ENCODE measurements at regions not wholly inside any gene's neighbourhood (a gene's known extent, or its start where the extent isn't known, plus 50 kb on each side); places are given as distances from the start of the nearest gene placed in this dataset.
"Not testable (repeated sequence)": the region's sequence is repeated elsewhere in the genome, so short reads cannot be mapped to it uniquely, and the experiment has no call there.

DNA sequence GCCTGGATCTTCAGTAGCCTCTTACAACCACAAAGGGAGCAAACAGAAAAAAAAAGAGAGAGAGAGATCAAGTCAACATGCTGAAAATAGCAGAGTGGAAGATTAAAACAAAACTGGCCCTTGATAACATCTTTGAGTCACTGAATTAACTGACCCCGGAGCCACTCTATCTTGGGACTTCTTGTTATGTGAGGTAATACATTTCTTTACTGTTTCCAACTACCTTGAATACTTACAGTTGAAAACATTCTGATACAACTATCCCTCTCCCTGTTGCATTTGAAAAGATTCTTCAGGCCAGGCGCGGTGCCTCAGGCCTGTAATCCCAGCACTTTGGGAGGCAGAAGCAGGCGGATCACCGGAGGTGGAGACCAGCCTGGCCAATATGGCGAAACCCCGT, 208.1 kb downstream of the MEMO1 start:
- no peak for DNase-seq
- POLR2A ChIA-PET (ENCODE audit: unreplicated experiment), result no interaction called here
- no TSS peak for BruUV-seq (replicated peaks)

GRCh38 chr2:31799282-31799681, 211.5 kb downstream of the MEMO1 start:
- POLR2A ChIA-PET (ENCODE audit: unreplicated experiment); H2AFZ ChIP-seq (ENCODE audit: low read length); H3K9ac ChIP-seq (ENCODE audit: low read length); H3K9me3 ChIP-seq (ENCODE audit: low read length); DNase-seq; H3K27me3 ChIP-seq (ENCODE audit: low read length); H3F3A ChIP-seq (ENCODE audit: low read length, unreplicated experiment); intact Hi-C loops (cut with micrococcal nuclease); H3K4me1 ChIP-seq (ENCODE audit: insufficient read depth, low read length); BruUV-seq (replicated peaks); H3K4me3 ChIP-seq (ENCODE audit: low read length); CTCF ChIA-PET; H3K4me2 ChIP-seq (ENCODE audit: low read length); H3K9me2 ChIP-seq (replicated peaks; ENCODE audit: low read length); H3K79me2 ChIP-seq (ENCODE audit: low read length); H3K27ac ChIP-seq (ENCODE audit: low read length); H4K20me1 ChIP-seq (ENCODE audit: low read length); H3K36me3 ChIP-seq (ENCODE audit: low read depth, low read length); ATAC-seq: not testable (repeated sequence)

More for the DNA sequence above, 208.1 kb downstream of the MEMO1 start:
- Histone ChIP-seq H3K9me2 (replicated peaks; ENCODE audit: low read length) (no peaks in the 10 kb centered on the region), H3K9ac (ENCODE audit: low read length) (no peak overlapping the region), H2AFZ (ENCODE audit: low read length) (no peak overlapping the region), H3K36me3 (ENCODE audit: low read depth, low read length) (no peaks in the 10 kb centered on the region), H3K4me1 (ENCODE audit: insufficient read depth, low read length) (no peaks in the 10 kb centered on the region), H3K79me2 (ENCODE audit: low read length) (no peaks in the 10 kb centered on the region), H3K9me3 (ENCODE audit: low read length) (no peaks in the 10 kb centered on the region), H3K4me3 (ENCODE audit: low read length) (no peak overlapping the region), H4K20me1 (ENCODE audit: low read length) (no peaks in the 10 kb centered on the region), H3K4me2 (ENCODE audit: low read length) (no peak overlapping the region), H3K27me3 (ENCODE audit: low read length) (no peaks in the 10 kb centered on the region), H3F3A (ENCODE audit: low read length, unreplicated experiment) (no peaks in the 10 kb centered on the region), H3K27ac (ENCODE audit: low read length) (no peak overlapping the region)
- TF ChIP-seq EZH2phosphoT487 (IDR thresholded peaks at IDR 0.05; ENCODE audit: borderline replicate concordance, low read length), result no peak
- TF ChIP-seq EZH2 (IDR thresholded peaks at IDR 0.05; ENCODE audit: low read length, unreplicated experiment), result no peak
- TF ChIP-seq, protein P1, sequence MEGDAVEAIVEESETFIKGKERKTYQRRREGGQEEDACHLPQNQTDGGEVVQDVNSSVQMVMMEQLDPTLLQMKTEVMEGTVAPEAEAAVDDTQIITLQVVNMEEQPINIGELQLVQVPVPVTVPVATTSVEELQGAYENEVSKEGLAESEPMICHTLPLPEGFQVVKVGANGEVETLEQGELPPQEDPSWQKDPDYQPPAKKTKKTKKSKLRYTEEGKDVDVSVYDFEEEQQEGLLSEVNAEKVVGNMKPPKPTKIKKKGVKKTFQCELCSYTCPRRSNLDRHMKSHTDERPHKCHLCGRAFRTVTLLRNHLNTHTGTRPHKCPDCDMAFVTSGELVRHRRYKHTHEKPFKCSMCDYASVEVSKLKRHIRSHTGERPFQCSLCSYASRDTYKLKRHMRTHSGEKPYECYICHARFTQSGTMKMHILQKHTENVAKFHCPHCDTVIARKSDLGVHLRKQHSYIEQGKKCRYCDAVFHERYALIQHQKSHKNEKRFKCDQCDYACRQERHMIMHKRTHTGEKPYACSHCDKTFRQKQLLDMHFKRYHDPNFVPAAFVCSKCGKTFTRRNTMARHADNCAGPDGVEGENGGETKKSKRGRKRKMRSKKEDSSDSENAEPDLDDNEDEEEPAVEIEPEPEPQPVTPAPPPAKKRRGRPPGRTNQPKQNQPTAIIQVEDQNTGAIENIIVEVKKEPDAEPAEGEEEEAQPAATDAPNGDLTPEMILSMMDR (conservative IDR thresholded peaks at IDR 0.05; ENCODE audit: low read depth, low read length), result no peak
- intact Hi-C loops (cut with micrococcal nuclease), result no loop called here
- CTCF ChIA-PET, result no interaction called here
- no peak for ATAC-seq

- H3K4me1 ChIP-seq (ENCODE audit: insufficient read depth, low read length), result no peaks in the 10 kb centered on the region
- TF ChIP-seq, protein P1 (conservative IDR thresholded peaks at IDR 0.05; ENCODE audit: low read depth, low read length), result no peak
- TF ChIP-seq EZH2 (IDR thresholded peaks at IDR 0.05; ENCODE audit: low read length, unreplicated experiment) (no peak), EZH2phosphoT487 (IDR thresholded peaks at IDR 0.05; ENCODE audit: borderline replicate concordance, low read length) (no peak)
- CTCF ChIA-PET, result no interaction called here
- H3K4me2 ChIP-seq (ENCODE audit: low read length), result no peak overlapping the region
- no peaks in the 10 kb centered on the region for H3F3A ChIP-seq (ENCODE audit: low read length, unreplicated experiment)
- no peaks in the 10 kb centered on the region for H3K36me3 ChIP-seq (ENCODE audit: low read depth, low read length)
- no TSS peak for BruUV-seq (replicated peaks)
- no peaks in the 10 kb centered on the region for H3K79me2 ChIP-seq (ENCODE audit: low read length)
- H3K9ac ChIP-seq (ENCODE audit: low read length), result no peak overlapping the region
- intact Hi-C loops (cut with micrococcal nuclease), result no loop called here
- H3K9me3 ChIP-seq (ENCODE audit: low read length), result no peaks in the 10 kb centered on the region
- no peak overlapping the region for H3K4me3 ChIP-seq (ENCODE audit: low read length)
- H4K20me1 ChIP-seq (ENCODE audit: low read length), result no peaks in the 10 kb centered on the region
- DNase-seq (no peak), ATAC-seq (no peak)
- no peaks in the 10 kb centered on the region for H3K9me2 ChIP-seq (replicated peaks; ENCODE audit: low read length)
- H2AFZ ChIP-seq (ENCODE audit: low read length), result no peak overlapping the region
- POLR2A ChIA-PET (ENCODE audit: unreplicated experiment), result no interaction called here
- H3K27ac ChIP-seq (ENCODE audit: low read length), result no peak overlapping the region
- peaks cover 18% of the 10 kb centered on the region for H3K27me3 ChIP-seq (ENCODE audit: low read length)
Measured at GRCh38 chr2:31788273-31788672, 207.5 kb upstream of the SRD5A2 start.

All from PC-3 (cell line).